ENCODE measurements at regions not wholly inside any gene's neighbourhood (a gene's known extent, or its start where the extent isn't known, plus 50 kb on each side); places are given as distances from the start of the nearest gene placed in this dataset.

GRCh38 chr6:4280031-4280430 lies 144.7 kb upstream of the ECI2 start:
- no peak for TF ChIP-seq EZH2 (IDR thresholded peaks at IDR 0.05; ENCODE audit: insufficient read depth, poor library complexity, severe bottlenecking)
- no peak for TF ChIP-seq EZH2phosphoT487 (IDR thresholded peaks at IDR 0.05; ENCODE audit: insufficient read depth, low read depth)

Data from GM23248 (cell line).